Upper lobe of left lung (tissue), 6 donors: ENCODE measurements at regions not wholly inside any gene's neighbourhood (a gene's known extent, or its start where the extent isn't known, plus 50 kb on each side); places are given as distances from the start of the nearest gene placed in this dataset.
"Not testable (repeated sequence)": the region's sequence is repeated elsewhere in the genome, so short reads cannot be mapped to it uniquely, and the experiment has no call there.

ENCODE experiments used
- ATAC-seq, 2 donors: fragments of 200-7000 bp; cut with Tn5 transposase; one replicate each; pipeline ENCODE4 v1.9.1; 2022; ENCODE audit warnings: mild to moderate bottlenecking in 2 of 2, moderate library complexity in 2 of 2; ENCODE audit not compliant: low FRiP score in 2 of 2
- DNase-seq, 2 donors: peaks; one replicate each; pipeline ENCODE4 v3.0.0-alpha.2; 2019 to 2020
- H3K27ac ChIP-seq, 4 donors: fragments of 200-600 bp; sonication (generic); one replicate each; pipeline ENCODE4 v1.5.1; 2016 to 2019
- H3K27me3 ChIP-seq, 4 donors: fragments of 200-600 bp; sonication (generic); one replicate each; pipeline ENCODE4 v1.5.1; 2017 to 2019
- H3K36me3 ChIP-seq, 4 donors: fragments of 200-600 bp; sonication (generic); one replicate each; pipeline ENCODE4 v1.5.1; 2016 to 2019
- H3K4me1 ChIP-seq, 4 donors: fragments of 200-600 bp; sonication (generic); one replicate each; pipeline ENCODE4 v1.5.1; 2018 to 2019
- H3K4me3 ChIP-seq, 4 donors: fragments of 200-600 bp; sonication (generic); one replicate each; pipeline ENCODE4 v1.5.1; 2017 to 2019; ENCODE audit warnings: mild to moderate bottlenecking in 2 of 4, moderate library complexity in 1 of 4
- H3K9me3 ChIP-seq, 4 donors: fragments of 200-600 bp; sonication (generic); one replicate each; pipeline ENCODE4 v1.5.1; 2018 to 2019
- EP300 ChIP-seq, 4 donors: sonication (generic); formaldehyde crosslinking; IDR thresholded peaks; one replicate each; pipeline ENCODE4 v1.5.1; 2017; ENCODE audit warnings: antibody characterized with exemption in 4 of 4, control low read depth in 2 of 4
- POLR2A ChIP-seq, 4 donors: fragments of 450-650 bp; IDR thresholded peaks; one replicate each; pipeline ENCODE4 v1.5.1; 2016 to 2017; ENCODE audit warnings: antibody characterized with exemption in 4 of 4, mild to moderate bottlenecking in 2 of 4
- POLR2AphosphoS5 ChIP-seq, 2 donors: sonication (generic); formaldehyde crosslinking; IDR thresholded peaks; one replicate each; pipeline ENCODE4 v1.5.1; 2017; ENCODE audit warnings: antibody characterized with exemption in 2 of 2
- WGBS, 2 donors: methylation state at CpG; one replicate each; pipeline ENCODE4 v1.1.5; 2017 to 2018; 5-methylcytosine and 5-hydroxymethylcytosine counted together
- TF ChIP-seq, protein P1 (sequence below), 6 experiments: fragments of 450-650 bp in 4 of 6; fragments of 200-600 bp in 2 of 6; sonication (generic) in 2 of 6; IDR thresholded peaks; one replicate each; pipeline ENCODE4 v1.5.1; 2016 to 2019; ENCODE audit warnings: antibody characterized with exemption in 6 of 6
- donor health status: DM: no; HTN: no; CAD: no; lungs with moderate emphysema.
- donor health status: DM: no; HTN: yes; CAD: no; lungs with severe emphysema.

DNA sequence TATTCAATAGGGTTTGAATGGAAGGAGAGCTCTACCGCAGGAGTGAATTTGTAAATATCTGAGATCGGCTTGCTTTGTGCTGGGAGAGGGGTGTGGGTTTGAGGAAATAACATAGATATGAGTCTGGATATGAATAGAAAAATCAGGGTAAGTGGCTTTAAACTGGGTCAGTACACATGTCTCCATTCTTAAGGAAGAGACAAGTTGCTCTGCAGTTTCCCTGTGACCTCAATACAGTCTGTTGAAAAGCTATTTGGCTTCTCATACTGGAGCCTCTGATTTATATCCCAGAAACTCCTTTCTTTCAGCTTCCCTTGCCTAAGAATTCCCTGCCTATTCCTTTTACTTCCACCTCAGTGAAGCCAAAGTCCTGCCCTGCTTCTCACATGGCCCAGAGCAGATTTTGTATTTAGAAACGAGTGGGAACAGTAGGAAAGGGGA is 153.5 kb upstream of the ATF7IP start:
- Histone ChIP-seq H3K4me3 (no peak overlapping the region), H3K27ac (no peak overlapping the region), H3K27me3 (no peaks in the 10 kb centered on the region), H3K9me3 (no peaks in the 10 kb centered on the region), H3K4me1 (peaks cover 3 to 8% (median 4%) of the 10 kb centered on the region in 4 donors), H3K36me3 (no peaks in the 10 kb centered on the region)
- TF ChIP-seq EP300 (IDR thresholded peaks at IDR 0.05) (no peak), POLR2AphosphoS5 (IDR thresholded peaks at IDR 0.05) (no peak)
- TF ChIP-seq, protein P1, sequence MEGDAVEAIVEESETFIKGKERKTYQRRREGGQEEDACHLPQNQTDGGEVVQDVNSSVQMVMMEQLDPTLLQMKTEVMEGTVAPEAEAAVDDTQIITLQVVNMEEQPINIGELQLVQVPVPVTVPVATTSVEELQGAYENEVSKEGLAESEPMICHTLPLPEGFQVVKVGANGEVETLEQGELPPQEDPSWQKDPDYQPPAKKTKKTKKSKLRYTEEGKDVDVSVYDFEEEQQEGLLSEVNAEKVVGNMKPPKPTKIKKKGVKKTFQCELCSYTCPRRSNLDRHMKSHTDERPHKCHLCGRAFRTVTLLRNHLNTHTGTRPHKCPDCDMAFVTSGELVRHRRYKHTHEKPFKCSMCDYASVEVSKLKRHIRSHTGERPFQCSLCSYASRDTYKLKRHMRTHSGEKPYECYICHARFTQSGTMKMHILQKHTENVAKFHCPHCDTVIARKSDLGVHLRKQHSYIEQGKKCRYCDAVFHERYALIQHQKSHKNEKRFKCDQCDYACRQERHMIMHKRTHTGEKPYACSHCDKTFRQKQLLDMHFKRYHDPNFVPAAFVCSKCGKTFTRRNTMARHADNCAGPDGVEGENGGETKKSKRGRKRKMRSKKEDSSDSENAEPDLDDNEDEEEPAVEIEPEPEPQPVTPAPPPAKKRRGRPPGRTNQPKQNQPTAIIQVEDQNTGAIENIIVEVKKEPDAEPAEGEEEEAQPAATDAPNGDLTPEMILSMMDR (IDR thresholded peaks at IDR 0.05) = no peak
- ATAC-seq (peak in 1 of 2 donors; percentile 16), DNase-seq (no peak)
- 39 to 44% methylated on average over 3 of the region's 3 CpGs for WGBS, 2 donors

DNA sequence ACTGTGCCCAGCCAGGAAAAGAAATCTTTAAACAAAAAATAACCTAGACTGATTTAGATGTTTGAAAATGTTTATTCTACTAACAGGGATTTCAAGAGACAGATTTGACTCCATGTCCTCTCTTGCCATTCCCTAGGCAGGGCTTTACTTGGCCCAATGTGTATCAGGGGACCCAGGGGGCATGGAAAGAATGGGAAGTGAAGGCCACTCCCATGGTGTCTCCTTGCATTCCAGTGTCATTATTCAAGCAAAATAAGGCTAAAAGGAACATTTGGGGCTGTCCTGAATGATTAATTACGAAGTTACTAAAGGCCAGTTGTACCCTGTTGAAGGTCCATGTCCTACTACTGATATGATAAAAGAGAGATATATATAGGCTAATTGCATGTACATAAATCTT is 151.9 kb upstream of the ATF7IP start:
- WGBS, 2 donors = 92 to 94% methylated on average over 1 of the region's 1 CpG
- H3K36me3 ChIP-seq = no peaks in the 10 kb centered on the region
- H3K4me1 ChIP-seq = peaks cover 3 to 8% (median 4%) of the 10 kb centered on the region in 4 donors
- no peak overlapping the region for H3K27ac ChIP-seq
- H3K9me3 ChIP-seq = no peaks in the 10 kb centered on the region
- TF ChIP-seq EP300 (IDR thresholded peaks at IDR 0.05) = no peak
- TF ChIP-seq POLR2AphosphoS5 (IDR thresholded peaks at IDR 0.05) = no peak
- TF ChIP-seq, protein P1 (IDR thresholded peaks at IDR 0.05) = no peak
- TF ChIP-seq POLR2A (IDR thresholded peaks at IDR 0.05) = no peak
- H3K27me3 ChIP-seq = no peaks in the 10 kb centered on the region
- H3K4me3 ChIP-seq = no peak overlapping the region
- DNase-seq (no peak), ATAC-seq (no peak)

DNA sequence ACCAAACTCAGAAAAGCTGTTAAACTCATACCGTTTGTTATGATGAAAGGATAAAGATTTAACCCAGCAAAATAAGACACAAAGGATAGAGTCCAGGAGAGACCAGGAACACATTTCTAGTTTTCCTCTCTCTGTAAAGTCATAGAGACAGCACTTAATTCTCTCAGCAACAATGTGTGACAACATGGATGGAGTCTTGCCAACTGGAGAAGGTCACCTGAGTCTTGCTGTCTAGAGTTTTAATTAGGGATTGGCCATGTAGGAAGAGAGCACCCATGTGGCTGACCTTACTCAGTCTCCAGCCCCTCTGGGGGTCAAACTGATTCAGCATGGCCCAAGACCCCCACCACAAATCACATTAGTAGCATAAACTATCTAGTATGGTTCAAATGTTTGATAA is 151.0 kb upstream of the ATF7IP start:
- Histone ChIP-seq H3K36me3 (no peaks in the 10 kb centered on the region), H3K4me3 (no peak overlapping the region), H3K9me3 (no peaks in the 10 kb centered on the region), H3K27me3 (no peaks in the 10 kb centered on the region), H3K27ac (no peak overlapping the region), H3K4me1 (peaks cover 3 to 8% (median 4%) of the 10 kb centered on the region in 4 donors)
- 93 to 97% methylated on average over 1 of the region's 1 CpG for WGBS, 2 donors
- TF ChIP-seq, protein P1 (IDR thresholded peaks at IDR 0.05) = no peak
- no peak for TF ChIP-seq POLR2AphosphoS5 (IDR thresholded peaks at IDR 0.05)
- TF ChIP-seq EP300 (IDR thresholded peaks at IDR 0.05) = no peak
- no peak for TF ChIP-seq POLR2A (IDR thresholded peaks at IDR 0.05)
- ATAC-seq (no peak), DNase-seq (no peak)

DNA sequence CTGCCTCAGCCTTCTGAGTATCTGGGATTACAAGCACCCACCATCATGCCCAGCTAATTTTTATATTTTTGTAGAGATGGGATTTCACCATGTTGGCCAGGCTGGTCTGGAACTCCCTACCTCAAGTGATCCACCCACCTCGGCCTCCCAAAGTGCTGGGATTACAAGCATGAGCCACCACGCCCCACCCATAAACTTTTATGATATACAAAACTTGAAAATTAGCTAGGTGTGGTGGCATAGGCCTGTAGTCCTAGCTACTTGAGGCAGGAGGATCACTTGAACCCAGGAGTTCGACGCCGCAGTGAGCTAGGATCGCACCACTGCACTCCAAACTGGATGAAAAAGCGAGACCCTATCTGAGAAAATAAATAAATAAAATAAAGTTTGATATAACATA is 149.5 kb upstream of the ATF7IP start:
- not testable (repeated sequence) for DNase-seq
- peak overlapping the region in 3 of 4 donors; percentile 11 to 29 (median 27) for H3K4me3 ChIP-seq

DNA sequence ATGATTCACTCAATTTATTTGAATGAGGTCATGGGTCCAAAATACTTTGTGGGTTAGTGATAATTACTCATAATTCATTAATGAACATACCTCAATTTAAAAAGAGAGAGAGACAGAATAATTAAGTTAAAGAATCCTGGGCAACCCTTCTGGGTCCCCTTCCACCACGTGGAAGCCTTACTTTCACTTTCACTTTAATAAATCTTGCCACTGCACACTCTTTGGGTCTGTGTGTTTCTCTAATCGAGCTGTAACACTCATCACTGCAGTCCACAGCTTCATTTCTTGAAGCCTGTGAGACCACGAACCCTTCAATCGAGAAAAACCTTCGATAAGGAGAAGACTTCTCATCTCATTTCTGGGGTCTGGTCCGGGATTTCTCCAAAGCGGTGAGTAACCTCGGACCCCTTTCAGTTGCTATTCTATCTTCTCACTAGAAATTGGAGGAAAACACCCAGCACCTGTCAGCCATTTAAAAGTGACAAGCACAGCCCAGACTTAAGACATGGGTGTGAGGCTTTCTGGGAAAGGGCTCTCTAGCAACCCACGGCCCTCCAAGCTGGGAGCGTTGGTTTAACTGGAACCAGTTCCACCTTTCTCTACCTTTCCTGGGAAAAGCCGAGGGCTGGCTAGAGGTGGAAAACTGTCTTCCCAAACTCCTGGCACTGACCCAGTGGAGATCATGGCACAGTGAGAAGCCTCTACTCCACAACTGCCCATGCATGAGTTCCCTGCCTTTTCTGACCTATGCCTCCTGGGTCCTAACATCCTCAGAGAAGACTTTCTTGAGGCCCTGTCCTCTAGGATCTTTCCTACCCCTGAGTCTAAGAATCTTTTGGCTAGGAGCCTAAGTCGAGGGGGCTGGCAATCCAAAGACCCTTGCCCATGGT is 148.8 kb upstream of the ATF7IP start:
- WGBS, 2 donors = 74 to 78% methylated on average over 12 of the region's 12 CpGs
- no peak overlapping the region for H3K27ac ChIP-seq
- H3K4me3 ChIP-seq = peak overlapping the region in 3 of 4 donors; percentile 11 to 29 (median 27)
- TF ChIP-seq POLR2AphosphoS5 (IDR thresholded peaks at IDR 0.05) = no peak
- TF ChIP-seq EP300 (IDR thresholded peaks at IDR 0.05) = no peak
- TF ChIP-seq, protein P1 (IDR thresholded peaks at IDR 0.05) = no peak
- no peak for TF ChIP-seq POLR2A (IDR thresholded peaks at IDR 0.05)
- ATAC-seq (no peak), DNase-seq (no peak)
- no peaks in the 10 kb centered on the region for H3K27me3 ChIP-seq
- no peaks in the 10 kb centered on the region for H3K9me3 ChIP-seq
- H3K4me1 ChIP-seq = peaks cover 3 to 8% (median 4%) of the 10 kb centered on the region in 4 donors
- no peaks in the 10 kb centered on the region for H3K36me3 ChIP-seq

More for the DNA sequence above, 149.5 kb upstream of the ATF7IP start:
- H3K27ac ChIP-seq, H3K9me3 ChIP-seq, ATAC-seq, H3K36me3 ChIP-seq, H3K27me3 ChIP-seq, H3K4me1 ChIP-seq: not testable (repeated sequence)
- WGBS, 2 donors = 93 to 97% methylated on average over 7 of the region's 7 CpGs
